GM18508 (cell line): ENCODE measurements at regions not wholly inside any gene's neighbourhood (a gene's known extent, or its start where the extent isn't known, plus 50 kb on each side); places are given as distances from the start of the nearest gene placed in this dataset.
"Not testable (repeated sequence)": the region's sequence is repeated elsewhere in the genome, so short reads cannot be mapped to it uniquely, and the experiment has no call there.

Experiments used
- ATAC-seq: cut with Tn5 transposase; IDR thresholded peaks from one replicate; pipeline ENCODE4 v1.9.1; 2021; ENCODE audit warnings: moderate number of reproducible peaks; ENCODE audit not compliant: insufficient read depth, unreplicated experiment

GRCh38 chr3:145063616-145064015, 1092.0 kb downstream of the DIPK2A start:
- no peak for ATAC-seq

DNA sequence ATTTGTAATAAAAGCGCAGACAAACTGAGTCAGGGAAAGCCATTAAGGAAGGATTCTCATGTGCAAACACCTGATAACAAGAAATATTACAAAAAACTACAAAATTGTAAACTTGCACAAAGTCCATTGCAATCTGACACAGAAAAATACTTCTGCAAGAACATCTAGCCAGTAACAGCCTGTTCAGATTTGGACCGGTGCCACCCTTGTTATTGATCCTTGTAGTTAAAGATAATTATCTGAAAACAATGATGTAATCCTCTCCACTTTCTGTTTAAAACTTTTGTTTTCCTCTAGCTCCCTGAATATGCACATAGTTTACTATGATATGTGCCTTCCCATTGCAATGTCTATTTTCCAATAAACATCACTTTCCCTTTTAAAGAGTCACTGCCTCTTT, 1090.2 kb downstream of the PLOD2 start:
- no peak for ATAC-seq

DNA sequence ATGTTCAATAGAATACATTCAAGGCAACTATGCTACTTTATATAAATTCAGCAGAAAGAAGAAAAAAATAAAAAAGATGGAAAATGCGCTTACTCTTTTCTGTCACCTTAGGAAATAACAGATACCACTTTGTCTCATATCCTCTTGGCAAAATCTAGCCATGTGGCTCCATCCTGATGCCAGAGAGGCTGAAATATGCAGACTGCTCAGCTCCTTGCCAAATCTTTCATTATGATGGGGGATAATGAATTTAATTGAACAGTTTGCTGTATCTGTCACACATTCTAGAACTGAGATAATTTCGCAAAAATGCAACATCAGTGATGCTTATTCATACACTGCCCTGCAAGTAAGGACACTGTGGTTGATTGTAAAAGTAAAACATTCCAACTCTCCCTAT, 1081.5 kb downstream of the PLOD2 start:
- ATAC-seq = no peak

DNA sequence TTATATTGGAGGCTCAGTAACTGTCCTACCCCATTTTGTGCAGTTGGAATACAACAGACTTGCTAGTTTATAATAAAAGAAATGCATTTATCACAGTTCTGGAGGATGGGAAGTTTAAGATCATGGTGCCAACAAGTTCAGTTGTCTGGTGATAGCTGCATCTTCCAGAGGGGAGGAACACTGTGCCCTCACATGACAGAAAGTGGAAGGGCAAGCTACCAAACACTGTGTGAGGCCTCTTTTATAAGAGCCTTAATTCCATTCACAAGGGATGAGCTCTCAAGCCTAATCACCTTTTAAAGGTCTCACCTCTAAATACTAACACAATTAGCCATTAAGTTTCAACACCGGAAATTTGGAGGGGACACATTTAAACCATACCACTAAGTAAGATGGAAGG, 1073.9 kb downstream of the PLOD2 start:
- ATAC-seq = no peak

GRCh38 chr3:145088917-145089316, 1072.1 kb downstream of the PLOD2 start:
- ATAC-seq = peak; percentile 64

- peak; percentile 14 for ATAC-seq
These were observed 1071.6 kb downstream of the PLOD2 start for GRCh38 chr3:145089337-145089736.

DNA sequence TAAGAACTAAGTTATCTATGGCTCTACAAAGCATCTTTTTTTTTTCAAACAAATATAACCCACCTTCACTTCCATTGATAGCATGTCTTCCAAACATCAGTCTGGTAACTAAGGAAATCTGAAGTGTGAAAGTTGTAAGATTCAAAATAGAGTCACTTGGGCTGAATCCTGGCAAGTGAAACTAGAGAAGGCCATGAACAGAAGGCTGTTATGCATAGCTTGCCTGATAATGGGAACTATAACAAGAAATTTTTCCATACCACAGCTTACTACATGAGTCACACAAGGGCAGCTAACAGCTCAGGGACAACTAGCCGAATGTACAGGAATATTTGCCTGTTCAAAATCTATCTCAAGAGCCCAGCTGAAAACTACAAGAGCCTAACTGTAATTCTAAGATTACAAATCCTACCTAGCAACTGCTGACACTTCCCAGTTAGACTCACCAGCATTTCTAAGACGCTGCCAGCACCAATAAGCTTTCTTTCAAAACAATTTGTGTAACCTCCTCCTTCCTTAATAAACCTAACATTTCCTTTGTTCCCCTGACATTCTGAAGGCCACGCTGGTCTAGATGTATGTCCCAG, 1066.5 kb downstream of the PLOD2 start:
- ATAC-seq = peak; percentile 90

- ATAC-seq = not testable (repeated sequence)
These were observed 1049.8 kb downstream of the PLOD2 start for GRCh38 chr3:145111141-145111540.

GRCh38 chr3:145116769-145117168, 1044.2 kb downstream of the PLOD2 start:
- no peak for ATAC-seq

- ATAC-seq = peak; percentile 87
These were observed 1042.7 kb downstream of the PLOD2 start for GRCh38 chr3:145118303-145118702.

DNA sequence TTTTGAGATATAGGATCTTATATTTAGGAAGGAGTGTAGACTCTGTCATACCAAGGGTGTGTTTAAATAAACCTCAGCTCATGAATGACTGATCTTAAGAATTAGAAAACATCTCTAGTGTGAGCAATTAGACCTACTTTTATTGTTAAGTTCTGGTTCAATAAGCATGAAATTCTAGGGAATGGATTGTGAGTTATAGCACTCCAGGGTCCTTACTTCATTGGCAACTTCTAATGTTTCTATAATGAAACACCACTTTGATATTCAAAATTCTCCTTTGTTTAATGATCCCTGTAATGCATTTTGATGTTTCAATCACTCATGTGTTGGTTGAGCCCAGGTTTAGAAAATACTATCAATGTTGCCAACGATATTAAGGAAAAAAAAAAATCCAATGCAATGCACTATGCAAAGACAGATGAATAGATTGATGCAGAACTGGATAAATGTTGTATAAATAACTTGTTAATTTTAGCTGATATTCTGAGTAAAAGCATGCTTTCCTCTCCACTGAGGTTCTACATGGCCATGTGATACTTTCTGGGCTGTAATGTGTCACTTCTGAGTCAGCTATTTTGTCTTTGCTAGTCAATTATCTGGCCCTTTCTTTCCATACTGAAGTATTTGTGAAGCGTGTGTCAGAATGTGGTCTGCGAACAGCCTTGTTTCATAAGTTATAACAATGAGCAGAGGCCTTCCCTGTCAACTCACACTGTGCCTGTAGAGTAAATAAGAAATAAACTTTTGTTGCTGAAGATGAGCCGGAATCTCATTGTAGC, 1035.9 kb downstream of the PLOD2 start:
- ATAC-seq = no peak

- no peak for ATAC-seq
These were observed 1027.7 kb downstream of the PLOD2 start for GRCh38 chr3:145133281-145133680.

DNA sequence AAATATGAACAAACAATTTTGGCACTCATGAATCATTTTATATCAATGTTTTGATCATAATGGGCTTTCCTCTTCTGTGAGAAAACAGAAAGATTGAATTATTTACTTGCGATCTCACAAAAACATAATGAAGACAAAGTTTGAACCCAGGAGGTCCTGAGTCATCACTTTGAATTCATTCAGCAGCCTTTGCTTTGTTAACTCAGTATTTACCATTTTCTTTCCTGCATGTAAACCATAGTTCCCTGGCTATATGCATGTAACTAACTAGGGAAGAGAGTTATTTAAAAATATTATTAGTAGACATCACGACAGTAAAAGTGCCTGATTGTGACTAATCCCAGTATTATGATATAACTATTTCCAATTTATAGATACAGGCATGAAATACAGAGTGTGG, 1026.2 kb downstream of the PLOD2 start:
- no peak for ATAC-seq

GRCh38 chr3:145144361-145144760, 1016.6 kb downstream of the PLOD2 start:
- ATAC-seq = no peak

- ATAC-seq = no peak
These were observed 1015.5 kb downstream of the PLOD2 start for GRCh38 chr3:145145461-145145860.

GRCh38 chr3:145159640-145160039, 1001.3 kb downstream of the PLOD2 start:
- no peak for ATAC-seq

- ATAC-seq = no peak
These were observed 990.9 kb downstream of the PLOD2 start for GRCh38 chr3:145170121-145170520.

DNA sequence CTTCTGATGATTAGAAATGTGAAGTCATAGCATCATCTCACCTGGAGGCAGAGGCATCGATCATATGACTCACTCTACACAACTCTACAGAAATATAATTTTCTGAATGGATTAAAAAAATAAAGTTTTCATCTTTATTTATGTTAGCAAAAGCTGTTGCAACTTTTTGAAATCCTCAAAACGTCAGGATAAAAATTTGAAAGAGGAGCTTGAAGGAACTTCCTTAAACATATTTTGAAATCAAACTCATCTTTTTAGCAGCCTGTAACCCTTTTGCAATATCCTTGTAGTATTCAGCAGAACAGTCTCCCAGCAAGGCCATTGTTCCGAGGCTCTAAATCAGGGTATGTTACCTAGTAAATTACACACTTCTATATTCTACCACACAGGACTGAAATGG, 985.4 kb downstream of the PLOD2 start:
- ATAC-seq = no peak

DNA sequence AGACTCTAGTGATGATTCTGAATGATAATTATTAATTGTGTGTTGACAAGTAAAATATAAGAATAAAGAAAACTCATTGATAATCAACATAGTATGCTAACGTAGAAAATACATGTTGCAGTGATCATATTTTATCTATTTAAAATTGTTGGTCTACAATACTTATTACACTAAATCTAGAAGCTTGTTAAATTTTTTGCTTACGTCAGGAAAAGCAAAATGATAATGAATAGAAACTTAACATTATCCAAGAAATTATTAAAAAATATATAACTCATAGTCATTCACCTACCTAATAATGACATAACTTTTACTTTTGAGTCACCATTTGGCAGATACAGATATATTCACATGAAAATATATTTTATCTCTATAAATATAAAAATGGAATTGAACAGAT, 984.1 kb downstream of the PLOD2 start:
- no peak for ATAC-seq

- no peak for ATAC-seq
These were observed 983.2 kb downstream of the PLOD2 start for GRCh38 chr3:145177828-145178227.

GRCh38 chr3:145182196-145182911, 978.6 kb downstream of the PLOD2 start:
- no peak for ATAC-seq
